DMS114 treated with DMSO at 0.1 percent for 48 hours (cell line): ENCODE measurements at regions not wholly inside any gene's neighbourhood (a gene's known extent, or its start where the extent isn't known, plus 50 kb on each side); places are given as distances from the start of the nearest gene placed in this dataset.
"Not testable (repeated sequence)": the region's sequence is repeated elsewhere in the genome, so short reads cannot be mapped to it uniquely, and the experiment has no call there.

Experiments
- DNase-seq: peaks from one replicate; lab custom pipeline; 2025; ENCODE audit not compliant: unreplicated experiment; lab: John Stamatoyannopoulos, UW

DNA sequence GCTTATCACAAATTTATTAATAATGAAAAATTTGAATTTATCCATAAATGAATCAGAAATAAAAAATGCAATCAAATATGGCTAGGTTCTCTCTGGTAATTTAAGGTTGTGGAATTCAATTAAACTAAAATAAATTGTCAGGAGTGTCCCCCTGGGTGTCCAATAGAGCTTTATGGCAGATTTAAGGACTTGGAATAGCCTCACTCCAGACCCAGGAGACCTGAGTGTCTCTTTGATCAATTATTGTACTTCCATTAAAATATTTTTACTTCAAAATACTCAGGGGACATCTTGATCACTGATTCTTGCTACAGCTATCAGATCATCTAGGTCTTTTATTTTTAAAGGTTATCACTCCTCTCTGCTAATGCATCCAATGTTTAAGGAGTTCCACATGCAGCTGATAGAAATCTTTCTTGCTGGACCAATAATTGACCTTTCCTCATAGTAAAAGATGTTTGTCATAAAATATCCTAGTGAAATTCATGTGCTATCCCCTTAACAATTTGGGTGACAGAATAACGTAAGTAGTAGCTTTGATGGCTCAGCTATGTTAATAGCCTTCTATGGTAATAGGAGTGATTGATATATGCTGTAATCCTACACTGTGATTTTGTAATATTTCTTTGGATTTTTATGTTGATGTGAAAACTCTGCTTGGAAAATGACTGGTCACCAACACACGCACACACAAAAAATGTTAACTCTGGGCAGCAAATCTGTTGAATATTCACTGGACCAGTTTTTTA is 395.3 kb downstream of the NYAP2 start:
- no peak for DNase-seq

DNA sequence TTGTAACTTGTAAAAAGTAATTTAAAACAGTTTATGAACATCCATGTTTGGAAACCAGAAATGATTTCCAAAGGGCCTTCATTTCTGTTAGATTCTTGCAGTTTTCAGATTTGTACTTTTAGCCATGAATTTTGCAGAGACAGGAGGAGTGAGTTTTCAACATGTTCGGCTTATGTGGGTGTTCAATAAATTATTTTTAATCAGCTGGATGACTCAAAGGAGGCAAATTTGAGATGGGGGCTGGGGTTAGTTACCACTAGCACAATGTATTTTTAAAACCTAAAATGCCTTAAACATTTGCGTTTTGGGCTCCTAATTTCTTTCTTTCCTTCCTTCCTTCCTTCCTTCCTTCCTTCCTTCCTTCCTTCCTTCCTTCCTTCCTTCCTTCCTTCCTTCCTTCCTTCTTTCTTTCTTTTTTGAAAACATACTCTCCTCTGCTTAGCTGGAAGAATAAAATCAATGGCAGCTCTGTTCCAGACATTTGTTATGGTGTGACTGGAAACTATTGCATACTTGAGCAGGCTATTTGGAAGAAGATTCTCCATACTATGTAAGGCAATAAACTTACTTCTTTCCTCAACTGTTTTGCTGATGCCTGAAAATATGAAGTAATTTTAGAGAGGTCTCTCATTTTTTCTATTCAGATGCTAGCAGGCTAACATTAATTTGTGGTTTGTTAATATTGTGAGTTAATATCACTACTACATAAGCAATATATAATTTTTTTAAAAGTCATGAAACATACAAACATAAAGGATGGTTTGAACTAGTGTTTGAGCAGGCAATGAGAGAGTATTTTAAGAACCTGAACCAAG is 394.4 kb downstream of the NYAP2 start:
- DNase-seq, result no peak

DNA sequence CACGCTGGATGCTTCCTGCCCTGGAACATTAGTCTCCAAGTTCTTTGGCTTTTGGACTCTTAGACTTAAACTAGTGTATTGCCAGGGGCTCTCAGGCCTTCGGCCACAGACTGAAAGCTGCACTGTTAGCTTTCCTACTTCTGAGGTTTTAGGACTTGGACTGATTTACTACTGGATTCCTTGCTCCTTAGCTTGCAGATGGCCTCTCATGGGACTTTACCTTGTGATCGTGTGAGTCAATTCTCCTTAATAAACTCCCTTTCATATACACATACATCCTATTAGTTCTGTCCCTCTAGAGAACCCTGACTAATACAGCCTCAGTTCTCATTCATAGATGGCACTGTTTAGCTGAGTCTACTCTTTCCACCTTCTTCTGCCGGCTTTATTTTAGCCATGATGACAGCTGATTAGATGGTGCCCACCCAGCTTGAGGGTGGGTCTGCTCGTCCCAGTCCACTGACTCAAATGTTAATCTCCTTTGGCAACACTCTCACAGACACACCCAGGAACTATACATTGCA is 389.1 kb downstream of the NYAP2 start:
- DNase-seq, result no peak

DNA sequence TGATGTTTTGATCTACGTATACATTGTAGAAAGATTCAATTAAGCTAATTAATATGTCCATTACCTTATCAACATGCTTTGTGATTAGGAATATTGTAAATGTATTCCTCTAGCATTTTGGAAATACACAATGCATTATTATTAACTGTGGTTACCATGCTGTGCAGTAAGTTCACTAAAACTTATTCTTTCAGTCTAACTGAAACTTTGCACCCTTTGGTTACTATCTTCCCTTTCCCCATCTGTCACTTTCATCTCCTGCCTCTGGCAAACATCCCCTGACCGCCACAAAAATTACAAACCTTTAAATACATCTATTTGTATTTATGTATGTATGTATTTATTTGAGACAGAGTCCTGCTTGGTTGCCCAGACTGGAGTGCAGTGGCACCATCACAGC is 388.0 kb downstream of the NYAP2 start:
- DNase-seq, result no peak

DNA sequence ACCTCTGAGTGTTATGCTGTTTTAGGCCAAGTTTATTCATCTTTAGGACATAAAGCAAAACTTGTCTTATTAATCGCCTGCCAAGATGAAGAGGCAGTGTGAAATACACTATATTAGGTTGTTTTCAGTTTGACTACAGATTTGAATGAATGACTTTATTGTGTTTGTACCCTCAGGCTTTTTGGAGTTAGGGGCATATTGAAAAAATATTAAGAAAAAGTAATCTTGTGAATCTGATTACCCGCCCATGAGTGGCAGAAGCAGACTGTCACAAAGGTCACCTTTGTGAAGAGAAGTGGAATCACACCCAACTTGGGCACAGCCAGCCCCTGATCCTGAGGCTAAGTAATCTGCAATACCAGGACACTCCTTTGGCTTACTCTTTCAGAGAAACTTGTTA is 382.5 kb downstream of the NYAP2 start:
- DNase-seq, result no peak

DNA sequence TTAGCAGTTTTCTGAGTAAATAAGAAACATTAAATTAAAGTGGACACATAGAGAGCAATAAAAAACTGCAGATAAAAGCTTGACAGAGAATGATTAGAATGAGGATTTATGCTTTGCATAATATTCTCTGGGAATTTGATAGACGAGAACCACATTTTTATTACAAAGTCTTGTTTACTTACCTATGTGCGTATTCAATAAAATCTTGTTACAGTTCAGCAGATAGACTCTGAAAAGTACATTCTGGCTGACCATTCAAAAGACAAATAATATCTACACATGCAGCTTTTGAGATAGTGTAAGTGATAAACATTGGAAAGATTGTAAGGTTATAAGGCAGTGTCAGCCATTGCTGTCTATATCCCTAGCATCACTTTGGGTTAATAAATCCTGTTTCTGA is 381.6 kb downstream of the NYAP2 start:
- no peak for DNase-seq

DNA sequence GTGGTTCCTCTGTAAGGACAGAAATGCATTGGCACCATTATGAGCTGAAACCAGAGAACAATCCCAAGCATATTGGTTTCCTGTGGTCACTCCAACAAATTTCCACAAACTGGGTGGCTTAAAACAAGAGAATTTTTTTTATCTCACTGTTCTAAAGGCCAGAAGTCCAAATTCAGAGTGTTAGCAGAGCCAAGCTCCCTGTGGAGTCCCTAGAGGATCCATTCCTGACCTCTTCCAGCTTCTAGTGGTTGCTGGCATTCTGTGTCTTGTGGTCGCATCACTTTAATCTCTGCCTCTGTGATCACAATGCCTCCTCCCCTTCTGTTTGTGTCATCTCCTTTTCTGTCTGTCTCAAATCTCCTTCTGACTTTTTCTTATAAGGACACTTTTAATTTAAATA is 380.3 kb downstream of the NYAP2 start:
- DNase-seq, result no peak

DNA sequence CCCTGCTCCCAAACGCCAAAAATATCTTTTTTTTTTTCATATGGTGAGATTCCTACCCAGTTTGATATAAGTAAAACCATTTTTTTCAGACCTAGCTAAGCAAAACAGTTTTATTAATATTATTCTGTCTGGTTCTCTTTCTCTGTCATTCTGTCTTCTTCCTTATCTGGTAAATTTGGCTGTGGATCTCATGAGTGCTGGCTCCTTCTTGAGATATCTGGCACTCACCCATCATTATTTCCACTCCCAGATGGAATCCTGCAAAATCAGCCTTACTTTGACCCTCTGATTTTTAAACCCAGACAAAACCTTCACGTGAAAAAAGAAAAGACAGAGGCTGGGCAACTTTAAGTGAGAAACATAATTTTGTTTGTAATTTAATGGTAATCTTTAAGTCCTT is 373.6 kb downstream of the NYAP2 start:
- DNase-seq, result no peak

DNA sequence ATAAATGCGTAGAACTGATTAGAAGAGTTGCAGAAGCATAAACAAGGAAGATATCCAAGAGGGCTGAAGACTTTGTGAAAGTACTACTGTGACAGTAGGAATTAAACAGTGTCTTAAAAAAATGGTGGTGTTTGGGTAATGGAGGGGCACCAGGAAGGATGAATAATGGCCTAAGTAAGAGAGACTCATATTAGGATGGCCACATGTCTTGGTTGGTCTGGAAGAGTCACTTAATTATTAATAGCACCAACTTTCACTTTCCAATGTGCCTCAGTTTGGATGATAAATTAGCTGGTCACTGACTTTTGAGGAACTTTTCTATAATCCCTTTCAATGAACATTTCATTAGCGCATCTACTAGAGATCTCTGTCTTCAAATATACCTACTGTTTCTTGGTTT is 372.2 kb downstream of the NYAP2 start:
- DNase-seq, result no peak

DNA sequence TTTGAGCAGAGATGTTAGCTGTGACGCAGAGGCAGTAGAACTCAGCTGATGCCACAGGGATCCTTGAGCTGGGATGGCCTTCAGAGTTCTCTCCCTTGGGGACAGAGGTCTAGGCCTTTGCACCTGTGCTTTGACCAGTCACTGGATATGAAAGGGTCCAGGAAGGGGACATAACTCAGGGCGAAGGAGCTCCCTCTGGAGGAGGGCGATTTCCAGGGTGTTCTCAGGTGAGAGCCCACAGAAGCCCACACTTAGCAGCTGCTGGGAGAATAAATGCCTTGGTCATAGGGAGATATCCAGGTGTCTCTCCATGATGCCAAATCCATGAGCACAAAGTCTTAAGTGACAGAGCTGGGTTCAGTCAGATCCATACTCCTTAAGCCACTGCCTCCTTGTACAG is 369.2 kb downstream of the NYAP2 start:
- DNase-seq, result no peak

DNA sequence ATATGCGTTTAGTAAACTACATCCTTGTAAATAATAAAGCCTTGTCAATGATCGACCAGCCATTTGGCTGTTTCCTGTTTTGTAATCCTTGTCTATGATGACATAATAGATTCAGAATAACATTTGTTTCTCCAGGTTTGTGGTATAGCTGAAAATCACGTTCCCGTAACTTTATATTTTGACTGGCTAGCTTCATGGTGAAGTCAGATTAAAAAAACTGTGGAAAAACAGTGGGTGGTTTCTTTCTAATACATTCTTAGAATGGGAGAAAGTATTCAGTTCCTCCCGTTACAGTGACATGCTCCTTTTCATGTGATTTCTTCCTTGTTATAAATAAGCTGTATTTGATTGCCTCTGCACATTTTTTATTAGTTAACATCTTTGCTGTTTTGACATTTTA is 366.9 kb downstream of the NYAP2 start:
- DNase-seq, result no peak

DNA sequence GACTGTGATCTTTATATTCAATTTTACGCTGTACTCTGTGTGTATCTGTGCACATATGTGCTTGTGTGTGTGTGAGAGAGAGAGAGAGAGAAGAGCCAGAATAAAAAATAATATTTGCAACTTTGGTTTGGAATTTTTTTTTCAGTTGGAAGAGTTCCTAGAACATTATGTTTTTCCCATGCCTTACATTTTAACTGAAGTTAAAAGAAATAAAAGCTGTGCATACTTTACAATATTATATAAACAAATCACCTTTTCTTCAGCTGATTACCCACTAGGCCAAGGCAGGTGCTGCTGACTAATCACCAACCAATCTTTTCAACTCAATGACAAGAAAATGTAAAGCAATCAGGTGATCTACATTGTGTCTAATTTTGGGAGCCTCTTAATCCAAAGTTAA is 366.3 kb downstream of the NYAP2 start:
- no peak for DNase-seq

DNA sequence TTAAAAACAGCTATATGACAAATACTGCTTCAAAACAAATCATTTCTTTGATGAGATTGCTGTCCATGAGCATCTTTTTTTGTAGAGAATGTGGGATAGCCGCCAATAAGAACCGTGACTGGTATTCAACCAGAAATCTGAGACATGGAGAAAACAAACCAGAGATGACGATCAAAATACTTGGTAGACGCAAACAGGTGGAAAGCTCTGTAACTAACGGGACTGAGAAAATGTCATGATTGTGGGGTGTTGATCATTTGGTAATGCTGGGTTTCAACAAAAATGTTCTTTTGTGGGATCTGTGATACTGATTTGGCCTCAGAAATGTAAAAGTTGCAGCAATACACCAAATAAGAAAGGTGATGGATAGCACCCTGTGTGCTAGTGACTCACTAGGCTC is 364.8 kb downstream of the NYAP2 start:
- DNase-seq, result no peak

DNA sequence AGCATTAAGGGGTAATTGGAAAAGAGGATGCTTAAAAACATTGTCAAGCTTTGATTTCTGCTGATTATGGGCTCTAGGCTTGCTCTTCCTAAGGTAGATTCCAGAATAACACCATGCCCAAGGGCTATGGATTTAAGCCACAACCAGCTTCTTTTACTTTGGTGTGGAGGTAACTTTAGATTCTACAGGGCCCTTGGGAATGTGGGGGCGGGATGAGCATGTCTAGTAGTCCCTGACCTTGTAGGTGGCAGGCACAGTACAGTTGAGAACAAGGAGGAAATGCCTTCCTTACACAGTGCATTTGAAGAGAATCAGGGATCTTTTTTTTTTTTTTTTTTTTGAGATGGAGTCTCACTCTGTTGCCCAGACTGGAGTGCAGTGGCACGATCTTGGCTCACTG is 364.2 kb downstream of the NYAP2 start:
- no peak for DNase-seq

DNA sequence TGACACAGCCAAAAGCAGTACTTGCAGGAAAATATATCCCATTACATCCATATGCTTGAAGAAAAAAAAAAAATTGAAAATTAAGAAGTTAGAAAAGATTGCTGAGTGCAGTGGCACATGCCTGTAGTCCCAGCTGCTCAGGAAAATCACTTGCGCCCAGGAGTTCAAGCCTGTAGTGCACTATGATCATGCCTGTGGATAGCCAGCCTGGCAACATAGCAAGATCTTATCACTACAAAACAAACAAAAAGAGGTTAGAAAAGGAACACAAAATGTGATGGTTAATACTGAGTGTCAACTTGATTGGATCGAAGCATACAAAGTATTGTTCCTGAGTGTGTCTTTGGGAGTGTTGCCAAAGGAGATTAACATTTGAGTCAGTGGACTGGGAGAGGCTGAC is 361.9 kb downstream of the NYAP2 start:
- DNase-seq, result no peak

DNA sequence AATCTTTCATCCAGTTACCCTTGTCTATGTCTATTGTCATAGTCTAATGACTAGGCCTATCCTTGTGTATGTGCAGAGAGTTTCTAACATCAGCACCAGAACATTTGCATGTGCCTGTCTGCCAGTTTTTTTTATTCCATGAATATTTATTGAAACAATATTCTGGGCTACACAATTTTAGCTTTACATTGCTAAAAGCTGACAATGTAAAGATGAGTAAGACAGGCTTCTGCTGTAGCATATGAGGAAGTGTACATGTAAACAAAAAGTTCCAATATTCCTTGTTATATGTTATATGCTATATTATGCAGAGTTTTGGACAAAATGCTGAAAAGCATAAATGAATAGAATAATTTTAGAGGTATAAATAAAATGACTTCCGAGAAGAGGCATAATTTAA is 357.7 kb downstream of the NYAP2 start:
- DNase-seq, result no peak

DNA sequence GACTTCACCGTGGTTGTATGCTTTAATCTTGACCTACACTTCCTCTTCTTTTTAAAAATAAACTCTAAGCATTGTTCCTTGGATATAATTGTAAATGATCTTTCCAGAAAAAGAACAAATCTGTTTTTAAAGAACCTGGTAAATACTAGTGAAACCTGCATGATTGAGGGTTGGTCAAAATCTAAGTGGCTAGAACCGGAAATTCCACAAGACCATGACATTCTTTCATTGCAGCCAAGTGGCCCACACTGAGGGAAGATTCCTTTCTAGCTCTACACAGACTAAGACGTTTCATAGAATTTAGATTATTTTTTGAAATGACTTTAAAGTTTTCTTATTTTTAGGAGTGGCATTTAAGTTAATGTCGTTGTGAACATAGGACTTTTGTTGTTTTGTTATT is 356.7 kb downstream of the NYAP2 start:
- no peak for DNase-seq

DNA sequence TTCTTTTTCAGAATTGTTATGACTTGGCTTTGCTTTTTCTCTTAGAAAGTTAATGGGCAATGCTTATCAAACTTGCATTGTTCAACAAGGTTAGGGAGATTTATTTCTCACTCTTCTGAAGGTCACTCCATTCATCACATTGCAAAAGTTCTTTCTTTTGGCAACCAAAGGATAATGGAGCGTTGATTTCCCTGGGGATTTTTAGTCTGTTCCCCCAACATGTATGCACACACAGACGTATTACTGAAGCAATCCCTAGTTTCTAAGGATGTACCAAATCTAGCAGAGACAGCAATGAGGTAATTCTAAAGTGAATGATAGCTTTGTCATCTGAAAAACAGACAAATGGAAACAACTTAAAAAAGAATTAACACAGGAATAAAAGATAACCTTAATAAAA is 349.1 kb downstream of the NYAP2 start:
- no peak for DNase-seq

DNA sequence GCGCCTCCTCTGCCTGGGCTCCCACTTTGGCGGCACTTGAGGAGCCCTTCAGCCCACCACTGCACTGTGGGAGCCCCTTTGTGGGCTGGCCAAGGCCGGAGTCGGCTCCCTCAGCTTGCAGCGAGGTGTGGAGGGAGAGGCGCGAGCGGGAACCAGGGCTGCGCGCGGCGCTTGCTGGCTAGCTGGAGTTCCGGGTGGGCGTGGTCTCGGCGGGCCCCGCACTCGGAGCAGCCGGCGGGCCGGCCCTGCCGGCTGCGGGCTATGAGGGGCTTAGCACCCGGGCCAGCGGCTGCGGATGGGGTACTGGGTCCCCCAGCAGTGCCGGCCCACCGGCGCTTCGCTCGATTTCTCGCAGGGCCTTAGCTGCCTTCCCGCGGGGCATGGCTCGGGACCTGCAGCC is 344.5 kb downstream of the NYAP2 start:
- not testable (repeated sequence) for DNase-seq

DNA sequence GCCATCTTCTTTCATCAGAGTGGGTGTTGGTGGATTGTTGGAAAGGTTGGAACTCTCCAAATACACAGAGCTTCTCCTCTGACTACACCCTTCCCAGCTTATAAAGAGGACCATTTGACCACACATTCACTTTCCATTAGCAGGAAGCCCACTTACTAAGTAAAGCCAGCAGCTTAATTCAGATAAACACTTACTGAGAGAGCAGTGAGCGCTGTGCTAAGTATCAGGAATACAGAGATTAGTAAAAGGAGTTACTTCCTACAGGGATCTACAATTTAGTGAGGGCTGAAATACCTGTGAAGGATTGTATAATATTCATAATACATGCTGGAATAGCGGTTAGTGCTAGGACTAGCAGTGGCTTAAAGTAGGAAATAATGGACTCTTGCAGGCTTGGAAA is 343.0 kb downstream of the NYAP2 start:
- no peak for DNase-seq

DNA sequence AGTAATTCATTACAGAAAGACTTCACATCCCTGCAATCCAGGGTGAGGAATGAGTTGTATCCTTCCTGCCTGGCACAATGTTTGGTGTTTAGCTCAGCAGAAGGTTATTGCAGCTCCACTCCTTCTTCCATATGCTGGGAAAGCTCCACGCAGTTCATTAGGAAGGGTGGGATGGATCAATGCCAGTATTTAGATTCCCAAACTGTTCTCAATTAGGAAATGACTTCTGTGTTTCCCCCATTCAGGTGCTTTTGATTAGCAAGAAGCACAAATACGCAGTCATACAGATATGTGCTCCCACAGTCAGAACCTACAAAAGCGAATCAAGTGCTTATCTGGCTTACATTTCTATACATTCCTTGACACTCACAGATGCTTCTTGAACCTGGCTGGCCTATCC is 340.6 kb downstream of the NYAP2 start:
- no peak for DNase-seq

DNA sequence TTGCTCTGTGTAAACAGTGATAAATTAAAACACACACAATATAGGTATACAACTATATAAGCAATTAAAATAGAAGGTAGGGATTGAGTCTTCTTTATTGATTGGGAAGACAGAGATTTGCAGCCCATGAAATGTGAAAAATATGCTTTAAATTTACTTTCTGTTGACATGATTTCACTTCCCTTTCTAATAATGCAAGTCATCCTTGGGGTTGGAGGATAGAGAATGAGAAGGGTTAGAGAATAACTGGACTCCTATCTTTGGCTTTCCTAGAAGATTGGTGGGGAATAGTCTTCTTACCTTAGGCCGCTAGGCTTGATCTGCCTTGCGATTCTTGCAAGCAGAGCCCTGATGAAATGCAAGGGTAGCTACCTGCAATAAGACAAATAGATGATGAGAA is 339.8 kb downstream of the NYAP2 start:
- no peak for DNase-seq
